HEK293T (cell line): ENCODE measurements at regions not wholly inside any gene's neighbourhood (a gene's known extent, or its start where the extent isn't known, plus 50 kb on each side); places are given as distances from the start of the nearest gene placed in this dataset.
"Not testable (repeated sequence)": the region's sequence is repeated elsewhere in the genome, so short reads cannot be mapped to it uniquely, and the experiment has no call there.

ENCODE experiments used
- CTCF ChIA-PET: fragments of 350-600 bp; formaldehyde crosslinking; extraction: SDS; loops from one replicate; lab custom pipeline; 2021; ENCODE audit warnings: antibody characterized with exemption, inconsistent platforms; lab: Yijun Ruan, JAX
- POLR2A ChIA-PET: fragments of 350-600 bp; formaldehyde crosslinking; extraction: SDS; loops from one replicate; lab custom pipeline; 2020; ENCODE audit warnings: antibody characterized with exemption, inconsistent platforms; lab: Yijun Ruan, JAX
- DNase-seq: peaks from one replicate; pipeline ENCODE4 v3.0.0; 2012; ENCODE audit warnings: mixed read lengths; ENCODE audit errors: extremely low spot score
- ARNT ChIP-seq: fragments of 450-650 bp; IDR thresholded peaks from 2 replicates; pipeline ENCODE4 v1.6.1; 2017; ENCODE audit warnings: mild to moderate bottlenecking
- BHLHE40 ChIP-seq: fragments of 450-650 bp; IDR thresholded peaks from 2 replicates; pipeline ENCODE4 v1.6.1; 2016; ENCODE audit warnings: mild to moderate bottlenecking, moderate library complexity, borderline replicate concordance
- CTBP1 ChIP-seq: fragments of 450-650 bp; IDR thresholded peaks from 2 replicates; pipeline ENCODE4 v1.6.1; 2016; ENCODE audit warnings: borderline replicate concordance
- ELF4 ChIP-seq: fragments of 450-650 bp; IDR thresholded peaks from 2 replicates; pipeline ENCODE4 v1.6.1; 2017; ENCODE audit warnings: antibody characterized with exemption
- FOXA1 ChIP-seq: fragments of 450-650 bp; IDR thresholded peaks from 2 replicates; pipeline ENCODE4 v1.6.1; 2016; ENCODE audit warnings: mild to moderate bottlenecking
- FOXK2 ChIP-seq: fragments of 450-650 bp; IDR thresholded peaks from 2 replicates; pipeline ENCODE4 v1.6.1; 2016; ENCODE audit warnings: mild to moderate bottlenecking
- FOXM1 ChIP-seq: fragments of 450-650 bp; IDR thresholded peaks from 2 replicates; pipeline ENCODE4 v1.6.1; 2017; ENCODE audit warnings: mild to moderate bottlenecking, borderline replicate concordance
- HDGF ChIP-seq: fragments of 450-650 bp; IDR thresholded peaks from 2 replicates; pipeline ENCODE4 v1.6.1; 2017; ENCODE audit warnings: antibody characterized with exemption, borderline replicate concordance
- L3MBTL2 ChIP-seq: fragments of 450-650 bp; conservative IDR thresholded peaks from 2 replicates; pipeline ENCODE4 v1.6.1; 2016; ENCODE audit warnings: mild to moderate bottlenecking
- LEF1 ChIP-seq: fragments of 450-650 bp; IDR thresholded peaks from 2 replicates; pipeline ENCODE4 v1.6.1; 2017; ENCODE audit warnings: mild to moderate bottlenecking, borderline replicate concordance
- NFRKB ChIP-seq: fragments of 450-650 bp; IDR thresholded peaks from 2 replicates; pipeline ENCODE4 v1.6.1; 2016; ENCODE audit warnings: mild to moderate bottlenecking, moderate library complexity
- SP1 ChIP-seq: fragments of 450-650 bp; IDR thresholded peaks from 2 replicates; pipeline ENCODE4 v1.6.1; 2017
- SUZ12 ChIP-seq: fragments of 450-650 bp; IDR thresholded peaks from 2 replicates; pipeline ENCODE4 v1.6.1; 2016; ENCODE audit warnings: mild to moderate bottlenecking
- TARDBP ChIP-seq: fragments of 450-650 bp; IDR thresholded peaks from 2 replicates; pipeline ENCODE4 v1.6.1; 2016
- ZNF384 ChIP-seq: fragments of 450-650 bp; IDR thresholded peaks from 2 replicates; pipeline ENCODE4 v1.6.1; 2016
- TF ChIP-seq, protein P1 (sequence below): fragments of 450-650 bp; IDR thresholded peaks from 2 replicates; pipeline ENCODE4 v1.6.1; 2016

- no peak for DNase-seq
- no peak for TF ChIP-seq TARDBP
- CTCF ChIA-PET: interaction anchor here (0.6 kb wide), 1 partner anchor 89 kb away, joined by 4 read pairs; no protein-coding TSS in a partner anchor
- POLR2A ChIA-PET: no interaction called here
These were observed 180.8 kb downstream of the MAGEB17 start for GRCh38 chrX:16347968-16348670.

DNA sequence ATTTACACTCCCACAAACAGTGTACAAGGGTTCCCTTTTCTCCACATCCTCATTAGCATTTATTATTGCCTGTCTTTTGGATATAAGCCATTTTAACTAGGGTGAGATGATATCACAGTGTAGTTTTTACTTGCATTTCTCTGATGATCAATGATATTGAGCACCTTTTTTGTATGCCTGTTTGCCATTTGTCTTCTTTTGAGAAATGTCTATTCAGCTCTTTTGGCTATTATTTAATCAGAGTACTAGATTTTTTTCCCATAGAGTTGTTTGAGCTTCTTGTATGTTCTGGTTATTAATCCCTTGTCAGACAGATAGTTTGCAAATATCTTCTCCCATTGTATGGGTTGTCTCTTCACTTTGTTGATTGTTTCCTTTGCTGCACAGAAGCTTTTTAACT is 190.6 kb downstream of the MAGEB17 start:
- ChIA-PET CTCF (no interaction called here), POLR2A (interaction anchor here (0.6 kb wide), 1 partner anchor 286 kb away, joined by 3 read pairs; no protein-coding TSS in a partner anchor)
- TF ChIP-seq ZNF384 (no peak), HDGF (no peak), L3MBTL2 (no peak), ELF4 (no peak), CTBP1 (no peak), BHLHE40 (no peak), SP1 (no peak), FOXA1 (no peak), TARDBP (no peak), SUZ12 (no peak), LEF1 (no peak)
- TF ChIP-seq, protein P1, sequence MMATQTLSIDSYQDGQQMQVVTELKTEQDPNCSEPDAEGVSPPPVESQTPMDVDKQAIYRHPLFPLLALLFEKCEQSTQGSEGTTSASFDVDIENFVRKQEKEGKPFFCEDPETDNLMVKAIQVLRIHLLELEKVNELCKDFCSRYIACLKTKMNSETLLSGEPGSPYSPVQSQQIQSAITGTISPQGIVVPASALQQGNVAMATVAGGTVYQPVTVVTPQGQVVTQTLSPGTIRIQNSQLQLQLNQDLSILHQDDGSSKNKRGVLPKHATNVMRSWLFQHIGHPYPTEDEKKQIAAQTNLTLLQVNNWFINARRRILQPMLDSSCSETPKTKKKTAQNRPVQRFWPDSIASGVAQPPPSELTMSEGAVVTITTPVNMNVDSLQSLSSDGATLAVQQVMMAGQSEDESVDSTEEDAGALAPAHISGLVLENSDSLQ: no peak
- no peak for DNase-seq

DNA sequence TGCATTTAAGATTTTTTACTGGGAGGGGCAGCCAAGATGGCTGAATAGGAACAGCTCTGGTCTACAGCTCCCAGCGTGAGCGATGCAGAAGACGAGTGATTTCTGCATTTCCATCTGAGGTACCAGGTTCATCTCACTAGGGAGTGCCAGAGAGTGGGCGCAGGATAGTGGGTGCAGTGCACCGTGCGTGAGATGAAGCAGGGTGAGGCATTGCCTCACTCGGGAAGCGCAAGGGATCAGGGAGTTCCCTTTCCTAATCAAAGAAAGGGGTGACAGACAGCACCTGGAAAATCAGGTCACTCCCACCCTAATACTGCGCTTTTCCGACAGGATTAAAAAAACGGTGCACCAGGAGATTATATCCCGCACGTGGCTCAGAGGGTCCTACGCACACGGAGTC is 192.8 kb downstream of the MAGEB17 start:
- DNase-seq, POLR2A ChIA-PET, CTCF ChIA-PET: not testable (repeated sequence)

GRCh38 chrX:16368696-16369095 is 201.4 kb downstream of the MAGEB17 start:
- TF ChIP-seq L3MBTL2: no peak
- TF ChIP-seq, protein P1: no peak
- TF ChIP-seq FOXM1: no peak
- TF ChIP-seq SP1: no peak
- TF ChIP-seq BHLHE40: no peak
- no peak for TF ChIP-seq ZNF384
- no peak for TF ChIP-seq LEF1
- no peak for TF ChIP-seq FOXA1
- ChIA-PET POLR2A (no interaction called here), CTCF (no interaction called here)
- DNase-seq: no peak

- POLR2A ChIA-PET: interaction anchor here (0.8 kb wide), 1 partner anchor 12 kb away, joined by 3 read pairs; no protein-coding TSS in a partner anchor
- CTCF ChIA-PET: no interaction called here
- TF ChIP-seq L3MBTL2 (no peak), TARDBP (no peak), HDGF (no peak), LEF1 (no peak), SP1 (no peak), ARNT (no peak), FOXM1 (no peak), FOXA1 (no peak)
- TF ChIP-seq, protein P1: no peak
- no peak for DNase-seq
These were observed 208.8 kb downstream of the MAGEB17 start for GRCh38 chrX:16376056-16376455.

DNA sequence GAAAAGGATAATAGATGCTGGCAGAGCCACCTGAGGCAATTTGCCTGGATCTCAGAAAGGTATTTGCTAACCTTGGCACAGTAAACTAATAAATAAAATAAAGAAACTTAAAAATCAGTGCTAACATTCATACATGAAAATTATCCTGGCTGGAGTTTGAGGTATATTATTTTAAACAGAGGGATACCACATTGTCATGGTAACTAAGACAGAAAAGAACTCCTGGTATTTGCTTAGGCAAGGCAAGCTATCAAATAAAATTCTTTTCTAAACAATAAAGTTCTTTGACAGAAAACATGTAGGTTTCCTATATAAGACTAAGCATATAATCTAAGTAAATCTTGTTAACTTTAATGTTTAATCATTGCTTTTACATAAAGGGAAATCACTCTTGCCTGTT is 218.8 kb downstream of the MAGEB17 start:
- TF ChIP-seq NFRKB: no peak
- no peak for TF ChIP-seq CTBP1
- no peak for TF ChIP-seq FOXA1
- no peak for TF ChIP-seq LEF1
- no peak for TF ChIP-seq HDGF
- no peak for TF ChIP-seq BHLHE40
- ChIA-PET POLR2A (no interaction called here), CTCF (no interaction called here)
- no peak for DNase-seq

DNA sequence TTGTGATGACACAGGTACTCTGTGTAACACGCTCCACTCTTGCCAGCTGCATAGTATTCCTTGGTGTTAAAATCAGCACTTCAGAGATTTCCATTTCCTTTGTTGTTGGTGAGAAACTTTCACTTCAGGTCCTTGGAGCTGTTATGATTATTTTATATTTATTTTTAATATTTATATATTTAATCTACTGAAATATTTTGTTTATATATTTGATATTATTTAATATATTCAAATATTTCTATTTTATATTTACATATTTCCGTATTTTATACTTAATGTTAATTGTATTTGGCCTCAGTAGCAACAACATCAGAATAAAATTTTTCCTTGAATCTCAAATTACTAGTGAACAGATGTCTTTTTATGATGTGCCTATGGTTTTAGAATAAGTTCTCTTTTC is 225.3 kb downstream of the MAGEB17 start:
- POLR2A ChIA-PET: no interaction called here
- no peak for DNase-seq

More for the DNA sequence above, 225.3 kb downstream of the MAGEB17 start:
- CTCF ChIA-PET: no interaction called here
- TF ChIP-seq L3MBTL2 (no peak), TARDBP (no peak), LEF1 (no peak), SUZ12 (no peak), ZNF384 (no peak), BHLHE40 (no peak), ELF4 (no peak), FOXK2 (no peak), FOXA1 (no peak), FOXM1 (no peak), NFRKB (no peak), ARNT (no peak), CTBP1 (no peak), HDGF (no peak), SP1 (no peak)
- TF ChIP-seq, protein P1: no peak
